ENCODE measurements at regions not wholly inside any gene's neighbourhood (a gene's known extent, or its start where the extent isn't known, plus 50 kb on each side); places are given as distances from the start of the nearest gene placed in this dataset.

GRCh38 chr11:27882066-27882697 lies 181.9 kb upstream of the BDNF start:
- TF ChIP-seq POLR2A (IDR thresholded peaks at IDR 0.05; ENCODE audit: low read depth, low read length): no peak
- no peak for TF ChIP-seq POLR2AphosphoS5 (IDR thresholded peaks at IDR 0.05; ENCODE audit: low read depth, low read length)
- no peak for TF ChIP-seq SPI1 (IDR thresholded peaks at IDR 0.05; ENCODE audit: low read depth, low read length)
- no peak for TF ChIP-seq TAF1 (IDR thresholded peaks at IDR 0.05; ENCODE audit: low read depth, low read length)
- no peak for TF ChIP-seq PAX5 (IDR thresholded peaks at IDR 0.05; ENCODE audit: insufficient read depth, low read length, severe bottlenecking)
- TF ChIP-seq POU2F2 (IDR thresholded peaks at IDR 0.05; ENCODE audit: low read depth, low read length): no peak
